Tibial nerve (tissue), 4 donors: ENCODE measurements at regions not wholly inside any gene's neighbourhood (a gene's known extent, or its start where the extent isn't known, plus 50 kb on each side); places are given as distances from the start of the nearest gene placed in this dataset.

Experiments
- DNase-seq, 2 donors: peaks; one replicate each; pipeline ENCODE4 v3.0.0-alpha.2; 2019; ENCODE audit warnings: low spot score in 2 of 2
- H3K27ac ChIP-seq, 4 donors: fragments of 200-600 bp; sonication (generic) in 3 of 4; one replicate each; pipeline ENCODE4 v1.5.1; 2017 to 2019; ENCODE audit warnings: mild to moderate bottlenecking in 1 of 4
- H3K27me3 ChIP-seq, 2 donors: fragments of 200-600 bp; sonication (generic) in 1 of 2; one replicate each; pipeline versions ENCODE4 v1.5.1 to v1.6.0; 2017 to 2019
- H3K36me3 ChIP-seq, 3 donors: fragments of 200-600 bp; sonication (generic); one replicate each; pipeline ENCODE4 v1.5.1; 2018 to 2019
- H3K4me1 ChIP-seq, 4 donors: fragments of 200-600 bp; sonication (generic) in 3 of 4; one replicate each; pipeline ENCODE4 v1.5.1; 2017 to 2019
- H3K4me3 ChIP-seq, 4 donors: fragments of 200-600 bp; sonication (generic) in 3 of 4; one replicate each; pipeline ENCODE4 v1.5.1; 2017 to 2019; ENCODE audit warnings: mild to moderate bottlenecking in 1 of 4, moderate library complexity in 1 of 4
- H3K9me3 ChIP-seq, 4 donors: fragments of 200-600 bp; sonication (generic) in 3 of 4; one replicate each; pipeline ENCODE4 v1.5.1; 2017 to 2019
- EP300 ChIP-seq, 2 donors: sonication (generic); formaldehyde crosslinking; IDR thresholded peaks; one replicate each; pipeline ENCODE4 v1.6.1; 2017; ENCODE audit warnings: antibody characterized with exemption in 2 of 2, mild to moderate bottlenecking in 1 of 2
- POLR2A ChIP-seq, 2 donors: fragments of 450-650 bp; IDR thresholded peaks; one replicate each; pipeline ENCODE4 v1.6.1; 2017; ENCODE audit warnings: antibody characterized with exemption in 2 of 2, mild to moderate bottlenecking in 2 of 2, moderate library complexity in 2 of 2
- WGBS, 2 donors: methylation state at CpG; one replicate each; pipeline ENCODE4 v1.1.5; 2018; 5-methylcytosine and 5-hydroxymethylcytosine counted together
- TF ChIP-seq, protein P1 (sequence below), 5 experiments: fragments of 200-600 bp in 3 of 5; fragments of 450-650 bp in 2 of 5; sonication (generic) in 3 of 5; IDR thresholded peaks; one replicate each; pipeline ENCODE4 v1.5.1; 2016 to 2019; ENCODE audit warnings: antibody characterized with exemption in 5 of 5, mild to moderate bottlenecking in 3 of 5, moderate library complexity in 2 of 5

GRCh38 chr9:2300325-2300724, 285.2 kb downstream of the SMARCA2 start:
- Histone ChIP-seq H3K27me3 (no peaks in the 10 kb centered on the region), H3K4me3 (no peak overlapping the region), H3K36me3 (no peaks in the 10 kb centered on the region), H3K4me1 (no peaks in the 10 kb centered on the region), H3K9me3 (peaks cover 0 to 3% (median 0%) of the 10 kb centered on the region in 4 donors), H3K27ac (no peak overlapping the region)
- TF ChIP-seq, protein P1, sequence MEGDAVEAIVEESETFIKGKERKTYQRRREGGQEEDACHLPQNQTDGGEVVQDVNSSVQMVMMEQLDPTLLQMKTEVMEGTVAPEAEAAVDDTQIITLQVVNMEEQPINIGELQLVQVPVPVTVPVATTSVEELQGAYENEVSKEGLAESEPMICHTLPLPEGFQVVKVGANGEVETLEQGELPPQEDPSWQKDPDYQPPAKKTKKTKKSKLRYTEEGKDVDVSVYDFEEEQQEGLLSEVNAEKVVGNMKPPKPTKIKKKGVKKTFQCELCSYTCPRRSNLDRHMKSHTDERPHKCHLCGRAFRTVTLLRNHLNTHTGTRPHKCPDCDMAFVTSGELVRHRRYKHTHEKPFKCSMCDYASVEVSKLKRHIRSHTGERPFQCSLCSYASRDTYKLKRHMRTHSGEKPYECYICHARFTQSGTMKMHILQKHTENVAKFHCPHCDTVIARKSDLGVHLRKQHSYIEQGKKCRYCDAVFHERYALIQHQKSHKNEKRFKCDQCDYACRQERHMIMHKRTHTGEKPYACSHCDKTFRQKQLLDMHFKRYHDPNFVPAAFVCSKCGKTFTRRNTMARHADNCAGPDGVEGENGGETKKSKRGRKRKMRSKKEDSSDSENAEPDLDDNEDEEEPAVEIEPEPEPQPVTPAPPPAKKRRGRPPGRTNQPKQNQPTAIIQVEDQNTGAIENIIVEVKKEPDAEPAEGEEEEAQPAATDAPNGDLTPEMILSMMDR (IDR thresholded peaks at IDR 0.05) = no peak
- no peak for TF ChIP-seq EP300 (IDR thresholded peaks at IDR 0.05)
- no peak for TF ChIP-seq POLR2A (IDR thresholded peaks at IDR 0.05)
- no peak for DNase-seq

DNA sequence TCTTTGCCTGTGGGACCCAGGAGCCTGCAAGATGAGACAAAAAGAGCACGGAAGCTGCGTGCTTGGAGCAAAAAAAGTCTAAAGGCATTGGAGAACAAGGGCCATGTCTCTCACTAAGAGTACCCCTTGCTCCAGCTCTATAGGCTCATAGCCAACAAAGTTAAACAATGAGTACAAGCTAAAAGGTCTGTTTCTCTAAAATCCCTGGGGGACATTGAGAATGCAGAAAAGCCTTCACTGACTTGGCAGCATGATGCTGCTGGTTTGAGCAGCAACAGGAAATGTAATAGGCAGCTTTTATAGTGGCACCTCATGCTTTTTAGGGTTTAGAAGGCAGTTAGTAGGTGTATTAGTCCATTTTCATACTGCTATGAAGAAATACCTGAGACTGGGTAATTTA, 287.5 kb downstream of the SMARCA2 start:
- no peaks in the 10 kb centered on the region for H3K4me1 ChIP-seq
- TF ChIP-seq EP300 (IDR thresholded peaks at IDR 0.05) = no peak
- 55 to 71% methylated on average over 2 of the region's 2 CpGs for WGBS, 2 donors
- H3K4me3 ChIP-seq = no peak overlapping the region
- no peaks in the 10 kb centered on the region for H3K27me3 ChIP-seq
- no peaks in the 10 kb centered on the region for H3K36me3 ChIP-seq
- no peak for DNase-seq
- peaks cover 0 to 3% (median 0%) of the 10 kb centered on the region in 4 donors for H3K9me3 ChIP-seq
- H3K27ac ChIP-seq = no peak overlapping the region

DNA sequence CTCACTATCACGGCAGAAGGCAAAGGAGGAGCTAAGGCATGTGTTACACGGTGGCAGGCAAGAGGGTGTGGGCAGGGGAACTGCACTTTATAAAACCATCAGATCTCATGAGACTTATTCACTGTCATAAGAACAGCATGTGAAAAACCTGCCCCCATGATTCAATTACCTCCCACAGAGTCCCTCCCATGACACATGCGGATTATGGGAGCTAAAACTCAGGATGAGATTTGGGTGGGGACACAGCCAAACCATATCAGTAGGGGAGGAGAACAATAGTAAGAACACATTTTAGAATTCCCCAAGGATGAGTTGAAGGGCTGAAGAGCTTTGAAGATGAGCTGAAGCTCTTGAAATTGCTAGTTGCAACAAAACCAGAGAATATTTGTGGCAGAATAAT, 287.9 kb downstream of the SMARCA2 start:
- Histone ChIP-seq H3K36me3 (no peaks in the 10 kb centered on the region), H3K27ac (no peak overlapping the region), H3K9me3 (peaks cover 0 to 3% (median 0%) of the 10 kb centered on the region in 4 donors), H3K4me1 (no peaks in the 10 kb centered on the region), H3K4me3 (no peak overlapping the region), H3K27me3 (no peaks in the 10 kb centered on the region)
- no peak for DNase-seq
- TF ChIP-seq POLR2A (IDR thresholded peaks at IDR 0.05) (no peak), EP300 (IDR thresholded peaks at IDR 0.05) (no peak)
- TF ChIP-seq, protein P1 (IDR thresholded peaks at IDR 0.05) = no peak
- WGBS, 2 donors = 73 to 85% methylated on average over 3 of the region's 3 CpGs

- no peaks in the 10 kb centered on the region for H3K4me1 ChIP-seq
- WGBS, 2 donors = 65 to 72% methylated on average over 4 of the region's 4 CpGs
These were observed 292.3 kb downstream of the SMARCA2 start for GRCh38 chr9:2307480-2307879.

DNA sequence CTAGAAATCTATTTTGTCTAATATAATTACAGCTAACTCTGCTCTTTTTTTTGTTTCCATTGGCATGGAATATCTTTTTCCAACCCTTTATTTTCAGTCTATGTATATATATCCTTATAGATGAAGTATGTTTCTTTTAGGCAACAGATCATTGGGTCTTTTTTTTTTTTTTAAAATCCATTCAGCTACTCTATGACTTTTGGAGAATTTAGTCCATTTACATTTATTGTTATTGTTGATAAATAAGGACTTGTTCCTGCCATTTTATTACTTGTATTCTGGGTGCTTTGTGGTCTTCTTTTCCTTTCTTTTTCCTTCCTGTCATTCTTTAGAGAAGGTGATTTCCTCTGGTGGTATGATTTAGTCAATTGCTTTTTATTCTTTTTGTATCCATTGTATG, 296.8 kb downstream of the SMARCA2 start:
- TF ChIP-seq POLR2A (IDR thresholded peaks at IDR 0.05) (no peak), EP300 (IDR thresholded peaks at IDR 0.05) (no peak)
- TF ChIP-seq, protein P1 (IDR thresholded peaks at IDR 0.05) = no peak
- no peaks in the 10 kb centered on the region for H3K27me3 ChIP-seq
- no peaks in the 10 kb centered on the region for H3K36me3 ChIP-seq
- H3K27ac ChIP-seq = no peak overlapping the region
- DNase-seq = no peak
- no peaks in the 10 kb centered on the region for H3K4me1 ChIP-seq
- peaks cover 0 to 58% (median 13%) of the 10 kb centered on the region in 4 donors for H3K9me3 ChIP-seq
- no peak overlapping the region for H3K4me3 ChIP-seq

More at GRCh38 chr9:2307480-2307879, 292.3 kb downstream of the SMARCA2 start:
- Histone ChIP-seq H3K9me3 (peaks cover 0 to 19% (median 7%) of the 10 kb centered on the region in 4 donors), H3K36me3 (no peaks in the 10 kb centered on the region), H3K27me3 (no peaks in the 10 kb centered on the region), H3K4me3 (no peak overlapping the region), H3K27ac (no peak overlapping the region)
- TF ChIP-seq, protein P1 (IDR thresholded peaks at IDR 0.05) = no peak
- TF ChIP-seq EP300 (IDR thresholded peaks at IDR 0.05) = no peak
- no peak for TF ChIP-seq POLR2A (IDR thresholded peaks at IDR 0.05)
- DNase-seq = no peak

DNA sequence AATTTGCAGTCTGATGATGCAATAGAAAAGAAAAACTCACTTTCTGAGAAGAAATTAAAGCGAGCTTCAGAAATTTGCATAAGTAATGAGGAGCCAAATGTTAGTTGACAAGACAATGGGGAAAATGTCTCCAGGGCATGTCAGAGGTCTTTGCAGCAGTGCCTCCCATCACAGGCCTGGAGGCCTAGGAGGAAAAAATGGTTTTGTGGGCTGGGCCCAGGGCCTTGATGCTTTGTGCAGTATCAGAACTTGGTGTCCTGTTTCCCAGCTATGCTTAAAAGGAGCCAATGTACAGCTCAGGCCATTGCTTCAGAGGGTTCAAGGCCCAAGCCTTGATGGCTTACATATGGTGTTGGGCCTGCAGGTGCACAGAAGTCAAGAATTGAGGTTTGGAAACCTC, 298.4 kb downstream of the SMARCA2 start:
- Histone ChIP-seq H3K27me3 (no peaks in the 10 kb centered on the region), H3K4me3 (no peak overlapping the region), H3K36me3 (no peaks in the 10 kb centered on the region), H3K4me1 (no peaks in the 10 kb centered on the region), H3K9me3 (peaks cover 0 to 58% (median 13%) of the 10 kb centered on the region in 4 donors), H3K27ac (no peak overlapping the region)
- no peak for DNase-seq
- 87 to 97% methylated on average over 1 of the region's 1 CpG for WGBS, 2 donors
- TF ChIP-seq, protein P1 (IDR thresholded peaks at IDR 0.05) = no peak
- TF ChIP-seq POLR2A (IDR thresholded peaks at IDR 0.05) = no peak
